ENCODE measurements at regions not wholly inside any gene's neighbourhood (a gene's known extent, or its start where the extent isn't known, plus 50 kb on each side); places are given as distances from the start of the nearest gene placed in this dataset.

- DNase-seq = no peak
These were observed 137.4 kb upstream of the AKR1E2 start for GRCh38 chr10:4688601-4689000.

DNA sequence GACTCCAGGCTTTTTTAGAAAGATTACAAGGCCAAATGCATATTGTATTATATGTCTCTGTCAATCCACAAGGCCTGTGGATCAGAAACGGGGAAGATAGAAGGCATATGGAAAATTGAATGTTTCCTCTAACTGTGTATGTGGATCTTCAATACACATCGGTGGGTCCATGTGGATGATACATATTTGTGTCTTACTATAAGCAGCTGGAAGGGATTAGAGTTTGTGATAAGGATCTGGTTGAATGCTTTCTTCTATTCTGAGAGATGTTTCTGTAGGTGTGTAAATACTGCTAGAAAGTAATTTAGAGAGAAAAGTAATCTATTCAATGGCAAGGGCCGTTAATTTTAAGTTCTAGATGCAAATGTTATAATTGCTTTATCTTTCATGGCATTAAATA lies 137.8 kb upstream of the AKR1E2 start:
- DNase-seq = no peak

DNA sequence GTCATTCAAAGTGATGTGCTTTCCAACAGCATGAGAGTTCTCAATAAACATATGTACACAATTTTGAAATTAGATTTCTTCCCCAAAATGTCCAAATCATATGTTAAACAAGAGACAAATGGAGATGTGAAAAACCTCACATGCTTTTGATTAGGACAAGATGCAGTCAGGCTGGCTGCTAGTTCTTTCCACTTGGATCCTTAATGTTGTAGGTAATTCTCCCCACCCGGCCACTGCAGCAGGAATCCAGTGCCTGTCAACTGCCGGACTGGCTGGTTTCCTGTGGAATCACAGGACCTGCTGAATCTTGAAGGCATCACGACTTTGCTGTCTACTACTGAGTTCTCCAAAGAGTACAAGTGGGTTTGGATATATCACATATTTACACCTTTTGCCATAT lies 138.6 kb upstream of the AKR1E2 start:
- no peak for DNase-seq

GRCh38 chr10:4686644-4686996 lies 139.4 kb upstream of the AKR1E2 start:
- DNase-seq = no peak

DNA sequence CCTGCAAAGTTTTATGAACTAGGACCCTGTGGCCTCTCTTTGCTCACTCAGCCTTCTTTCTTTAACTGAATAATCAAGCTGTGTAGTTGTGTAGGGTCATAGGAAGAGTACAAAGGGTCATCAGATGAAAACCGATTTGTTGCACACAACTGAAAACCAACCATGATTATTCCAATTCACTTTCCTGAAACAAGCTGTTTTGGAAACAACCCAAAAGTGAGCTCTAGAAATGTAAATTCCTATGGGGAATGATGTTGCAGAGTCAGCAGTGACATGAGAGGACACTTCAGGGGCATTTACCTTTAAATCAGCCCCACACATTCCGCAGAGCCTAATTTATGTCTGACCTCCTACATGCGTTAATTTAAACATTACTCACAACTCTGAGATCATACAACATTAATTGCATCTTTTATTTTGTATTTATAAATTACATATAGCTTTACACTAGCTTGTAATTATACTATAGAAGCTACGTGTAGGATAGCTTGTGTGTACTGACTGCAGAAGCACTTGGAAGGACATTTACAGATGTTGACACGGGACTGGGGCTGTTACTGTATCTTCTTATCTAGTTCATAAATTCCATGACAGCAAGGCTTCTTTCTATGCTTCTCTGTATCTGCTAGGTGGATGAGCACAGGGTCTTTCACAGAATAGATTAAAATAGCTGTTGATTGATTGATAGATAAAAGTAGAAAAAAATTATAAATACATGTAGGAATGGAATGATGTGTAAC lies 139.9 kb upstream of the AKR1E2 start:
- DNase-seq = no peak

DNA sequence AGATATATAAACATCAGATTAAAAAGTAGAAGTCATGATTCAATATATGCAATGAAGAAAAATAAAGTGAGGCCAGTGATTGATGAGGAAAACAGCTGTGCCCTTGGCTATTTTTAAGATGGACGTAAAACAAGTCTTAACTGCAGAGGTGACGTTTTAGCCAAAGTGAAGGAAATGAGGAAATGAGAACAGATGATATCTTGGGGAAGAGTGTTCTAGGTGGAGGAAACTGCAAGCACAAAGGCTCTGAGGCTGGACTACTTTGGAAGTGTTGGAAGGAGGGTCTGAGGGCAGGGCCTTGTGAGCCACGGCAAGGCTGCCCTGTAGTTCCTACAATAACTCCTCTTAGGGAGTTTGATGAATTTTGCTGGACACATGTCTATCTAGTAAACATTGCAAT lies 140.5 kb upstream of the AKR1E2 start:
- peak in 1 of 3 donors; percentile 22 for DNase-seq

DNA sequence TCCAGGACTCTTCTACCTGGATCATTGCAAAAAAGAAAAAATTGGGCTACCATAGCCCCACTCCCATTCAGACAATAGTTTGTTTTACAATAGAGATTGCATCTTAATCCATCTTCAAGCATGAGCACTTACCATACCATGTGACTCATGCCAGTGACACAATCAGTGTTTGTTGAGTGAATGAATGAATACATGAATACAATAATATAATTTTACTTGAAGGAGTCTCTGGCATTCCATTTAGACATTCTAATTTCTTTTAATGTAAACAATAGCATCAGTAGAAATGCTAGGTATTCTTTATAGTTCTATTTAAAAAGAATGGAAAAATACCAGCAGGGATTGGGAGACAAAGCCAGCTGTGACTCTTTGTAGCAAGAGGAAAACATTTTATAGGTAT lies 141.6 kb upstream of the AKR1E2 start:
- no peak for DNase-seq

- no peak for DNase-seq
These were observed 142.2 kb upstream of the AKR1E2 start for GRCh38 chr10:4683838-4684237.

DNA sequence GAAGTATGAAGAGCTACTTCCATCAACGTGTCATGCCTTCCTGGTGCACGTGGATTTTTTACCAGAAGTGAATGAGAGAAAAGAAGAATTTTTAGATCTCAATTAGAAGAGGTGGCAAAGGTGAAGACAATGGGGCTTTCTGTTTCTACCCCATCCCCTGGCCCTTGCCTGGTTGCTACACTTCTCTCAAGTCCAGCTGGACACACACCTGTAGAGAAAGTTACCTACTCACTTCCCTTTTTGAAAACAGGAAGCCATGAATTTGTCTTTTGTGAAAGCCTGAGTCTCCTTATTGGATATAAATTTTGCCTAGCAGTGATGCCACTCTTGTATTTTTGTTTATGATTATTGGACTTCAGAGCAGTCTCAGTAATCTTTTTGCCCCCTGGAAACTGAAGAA lies 142.9 kb upstream of the AKR1E2 start:
- DNase-seq = no peak

- DNase-seq = no peak
These were observed 146.9 kb upstream of the AKR1E2 start for GRCh38 chr10:4678951-4679671.

GRCh38 chr10:4678023-4678950 lies 147.7 kb upstream of the AKR1E2 start:
- DNase-seq = no peak

DNA sequence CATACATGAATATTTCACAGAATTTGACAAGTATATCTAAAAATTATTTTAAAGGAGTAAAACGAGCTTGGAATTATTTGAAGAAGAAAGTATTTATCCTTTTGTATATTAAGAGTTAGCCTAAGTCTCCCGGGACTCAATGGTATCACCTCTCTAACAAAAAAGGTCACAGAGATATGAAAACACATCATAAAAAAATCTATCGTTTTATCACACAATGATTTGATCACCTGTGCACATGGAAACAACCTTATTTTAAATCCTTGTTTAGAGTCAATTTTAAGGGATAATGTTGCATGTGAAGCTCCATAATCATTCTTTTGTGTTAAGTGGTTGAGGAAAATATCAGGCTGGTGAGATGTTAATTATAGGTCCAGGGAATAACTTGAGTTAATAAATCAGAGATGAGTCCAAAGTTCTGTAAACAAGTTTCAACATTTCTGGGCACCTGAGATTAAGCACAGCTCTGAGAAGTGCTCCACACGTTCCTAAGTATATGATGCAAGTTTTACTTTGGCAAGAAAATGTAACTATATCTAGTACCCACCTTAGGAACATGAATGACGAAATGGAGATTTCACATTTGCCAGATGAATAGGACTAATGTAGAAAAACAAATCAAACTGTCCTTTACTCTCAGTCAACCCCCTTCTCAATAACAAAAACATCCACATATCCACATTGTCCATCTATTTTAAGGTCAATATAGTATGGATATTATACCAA lies 148.5 kb upstream of the AKR1E2 start:
- no peak for DNase-seq

GRCh38 chr10:4676566-4676965 lies 149.4 kb upstream of the AKR1E2 start:
- DNase-seq = no peak

DNA sequence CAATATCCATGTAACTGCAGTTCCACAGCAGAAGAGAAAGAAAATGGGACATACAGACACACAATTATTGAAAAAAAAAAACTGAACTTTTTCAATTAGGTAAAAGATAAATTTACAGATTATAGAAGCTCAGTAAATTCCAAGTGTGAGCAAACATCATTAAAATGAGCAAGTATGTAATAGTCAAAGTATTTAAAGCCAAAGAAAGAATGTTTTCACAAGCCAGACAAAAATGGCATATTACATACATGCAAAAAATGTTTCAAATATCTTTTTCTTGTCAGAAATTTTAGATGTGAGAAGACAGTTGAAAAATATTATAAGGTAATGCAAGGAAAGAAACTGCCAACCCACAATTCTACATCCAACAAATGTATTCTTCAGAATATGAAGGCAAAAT lies 150.2 kb upstream of the AKR1E2 start:
- no peak for DNase-seq

DNA sequence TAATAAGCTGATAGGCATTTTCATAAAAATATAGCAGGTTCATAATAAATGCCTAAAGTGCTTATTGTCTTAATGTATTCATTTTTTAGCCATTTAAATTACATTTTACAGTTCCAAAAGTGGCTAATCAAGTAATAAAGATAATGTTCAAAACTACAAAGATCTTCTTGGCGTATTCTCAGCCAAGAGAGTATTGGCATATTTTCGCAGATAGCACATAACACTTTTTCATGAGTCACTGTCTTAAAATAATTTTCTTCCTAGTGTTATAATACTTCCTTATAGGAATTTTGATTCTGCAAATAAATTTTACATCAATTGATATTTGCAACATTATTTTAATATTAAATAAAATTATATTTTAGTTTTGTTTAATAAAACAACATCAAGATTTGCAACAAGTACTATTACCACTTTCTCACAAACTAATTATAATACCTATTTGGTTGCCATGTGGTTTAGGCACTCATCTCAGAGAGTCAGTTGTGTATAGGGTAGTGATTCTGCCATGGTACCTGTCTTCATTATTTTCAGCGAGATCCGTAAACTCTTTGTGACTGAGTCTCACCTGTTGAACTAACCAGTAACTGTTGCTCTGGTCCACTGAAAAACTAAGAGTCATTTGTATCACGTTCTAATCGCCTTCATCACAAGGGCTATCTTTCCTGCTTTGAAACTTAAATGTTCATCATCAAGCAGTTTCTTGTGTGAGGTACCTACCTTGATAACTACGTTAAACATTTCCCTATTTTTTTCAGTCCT lies 152.5 kb upstream of the AKR1E2 start:
- DNase-seq = no peak

DNA sequence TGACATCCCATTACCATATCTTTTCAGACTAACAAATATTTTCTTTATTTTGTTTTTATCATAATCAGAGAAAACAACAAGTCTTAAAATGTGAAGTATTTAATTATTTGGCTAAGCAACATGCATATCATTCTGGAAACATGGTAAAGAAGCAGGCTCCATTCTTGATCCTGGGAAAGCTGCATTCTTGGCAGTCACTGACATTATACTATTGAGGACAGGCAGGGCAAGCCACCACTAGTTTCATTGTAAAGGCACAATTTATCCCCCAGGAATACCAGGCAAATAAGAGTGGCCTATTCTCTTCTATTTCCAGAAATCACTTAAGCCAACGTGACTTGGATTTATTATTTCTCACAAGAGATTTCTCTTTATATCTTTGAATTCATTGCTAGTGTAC lies 153.8 kb upstream of the AKR1E2 start:
- no peak for DNase-seq

DNA sequence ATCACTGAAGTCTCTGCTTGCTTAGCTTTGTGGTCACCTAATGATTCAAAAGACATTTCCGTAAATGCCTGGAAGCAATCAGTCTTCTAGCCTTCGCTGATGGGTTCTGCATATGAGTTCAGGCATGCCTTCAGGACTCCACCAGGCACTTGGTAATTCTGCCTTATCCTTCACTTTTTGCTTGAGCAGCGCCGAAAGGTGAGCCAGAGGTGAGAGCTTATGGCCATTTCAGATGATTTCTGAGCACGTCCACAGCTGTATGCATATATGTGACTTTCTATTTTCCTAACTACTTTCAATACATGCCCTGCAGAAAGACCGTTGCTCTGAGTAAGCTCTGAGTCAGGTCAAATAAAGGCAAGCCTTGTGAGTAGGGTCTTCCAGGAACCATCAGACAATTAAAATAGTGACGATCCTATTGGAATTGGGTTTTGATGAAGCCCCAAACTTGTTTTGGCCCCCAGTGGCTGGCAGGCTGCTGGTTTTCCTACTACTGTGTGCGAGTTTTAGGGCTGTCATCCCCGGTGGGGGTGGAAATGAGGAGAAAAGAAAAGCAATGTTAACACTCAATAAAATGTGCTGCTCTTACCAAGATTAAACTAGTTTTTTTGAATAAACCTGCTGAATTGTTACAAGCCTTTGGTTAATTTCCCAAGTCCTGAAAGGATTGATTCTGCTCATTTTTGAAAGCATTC lies 154.4 kb upstream of the AKR1E2 start:
- DNase-seq = no peak

- DNase-seq = peak in 1 of 3 donors; percentile 64
These were observed 155.3 kb upstream of the AKR1E2 start for GRCh38 chr10:4670737-4671136.

- no peak for DNase-seq
These were observed 156.4 kb upstream of the AKR1E2 start for GRCh38 chr10:4669585-4669984.

Data from muscle of back (tissue), 3 donors.